ENCODE measurements at regions not wholly inside any gene's neighbourhood (a gene's known extent, or its start where the extent isn't known, plus 50 kb on each side); places are given as distances from the start of the nearest gene placed in this dataset.

GRCh38 chr18:60889442-60889841 is 443.8 kb upstream of the CDH20 start:
- TF ChIP-seq POLR2A (IDR thresholded peaks at IDR 0.05), result no peak
- TF ChIP-seq CTCF (IDR thresholded peaks at IDR 0.05), result no peak

Measured in Peyer's patch (tissue), 4 donors.